NCI-H446 (cell line): ENCODE measurements at regions not wholly inside any gene's neighbourhood (a gene's known extent, or its start where the extent isn't known, plus 50 kb on each side); places are given as distances from the start of the nearest gene placed in this dataset.

Experiments used
- DNase-seq, 2 experiments: peaks; one replicate each; lab custom pipeline; 2025; lab: John Stamatoyannopoulos, UW

DNA sequence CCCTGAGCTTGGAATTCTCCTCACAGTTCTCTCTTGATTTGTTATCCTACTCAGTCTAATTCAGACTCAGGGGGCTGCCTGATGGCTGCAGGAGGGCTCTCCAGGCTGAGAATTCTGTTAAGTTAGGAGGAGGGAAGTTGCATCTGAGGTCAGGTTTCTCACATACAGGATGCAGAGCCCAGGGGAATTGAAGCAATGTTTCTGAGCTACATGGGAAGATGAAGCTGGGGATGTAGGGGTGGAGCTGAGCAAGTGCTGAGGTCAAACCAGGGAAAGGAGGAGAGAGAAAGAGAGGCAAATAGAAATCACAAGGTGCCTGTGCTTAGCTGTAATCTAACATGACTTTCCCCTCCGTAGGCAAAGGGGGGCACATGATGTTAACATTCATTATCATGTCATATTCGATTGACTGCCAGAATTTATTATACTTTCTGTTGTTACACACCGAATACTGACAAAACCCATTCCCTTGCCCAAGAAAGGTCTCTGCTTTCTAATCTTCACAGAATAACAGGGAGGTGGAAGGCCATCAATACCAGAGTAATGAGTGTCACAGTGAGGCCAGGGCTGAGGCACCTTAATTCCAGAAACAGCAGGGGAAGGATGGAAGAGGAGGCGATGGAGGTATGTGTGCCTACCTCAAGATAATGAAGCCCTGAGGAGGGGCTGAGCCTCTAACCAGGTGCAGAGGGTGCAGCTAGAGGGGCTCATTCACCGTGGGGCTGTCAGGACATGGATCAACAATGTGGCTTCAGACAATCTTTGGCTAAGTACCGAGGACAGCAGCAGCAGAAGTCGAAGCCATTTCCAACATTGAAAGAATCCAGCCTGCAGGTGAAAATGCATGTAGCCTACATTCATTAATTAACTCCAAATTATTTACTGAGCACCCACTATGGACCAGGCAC, 205.4 kb upstream of the SNX19 start:
- no peak for DNase-seq

DNA sequence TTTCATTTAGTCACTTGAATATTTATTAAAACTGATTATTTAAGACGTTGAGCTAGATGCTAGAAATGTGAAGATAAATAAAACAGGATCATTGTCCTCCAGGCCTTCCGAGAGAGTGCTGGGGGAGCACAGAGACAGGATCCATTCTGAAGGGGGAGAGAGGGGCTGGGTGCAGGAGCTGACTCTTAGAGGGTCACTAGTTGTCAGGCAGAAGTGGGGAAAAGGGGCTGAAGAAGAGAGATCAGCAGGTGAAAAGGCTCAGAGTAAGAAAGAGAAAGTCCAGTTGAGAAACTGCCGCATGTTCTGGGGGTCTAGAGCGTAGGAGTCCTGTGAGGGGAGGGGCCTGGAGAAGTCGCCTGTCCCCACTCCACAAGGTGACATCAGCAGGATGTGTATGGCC, 206.2 kb upstream of the SNX19 start:
- DNase-seq = no peak

DNA sequence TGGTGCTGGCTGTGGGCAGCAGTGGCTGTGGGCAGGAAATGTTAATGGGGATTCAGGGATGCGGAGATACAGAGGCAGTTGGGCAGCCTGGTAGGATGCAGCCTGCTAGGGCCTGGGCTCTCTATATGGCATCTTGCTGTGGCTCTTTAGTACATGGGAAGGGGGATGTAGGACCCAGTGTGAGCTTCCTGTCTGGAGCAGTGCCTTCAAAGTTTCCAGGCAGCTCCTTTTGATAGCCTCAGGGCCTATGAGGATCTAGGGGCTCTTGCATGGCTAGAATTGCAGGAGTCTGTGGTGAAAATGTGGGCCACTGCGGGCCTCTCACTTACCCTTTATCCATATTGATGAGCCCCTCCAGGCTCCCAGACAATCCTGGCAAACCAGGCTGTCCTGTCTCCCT, 213.2 kb upstream of the SNX19 start:
- no peak for DNase-seq

DNA sequence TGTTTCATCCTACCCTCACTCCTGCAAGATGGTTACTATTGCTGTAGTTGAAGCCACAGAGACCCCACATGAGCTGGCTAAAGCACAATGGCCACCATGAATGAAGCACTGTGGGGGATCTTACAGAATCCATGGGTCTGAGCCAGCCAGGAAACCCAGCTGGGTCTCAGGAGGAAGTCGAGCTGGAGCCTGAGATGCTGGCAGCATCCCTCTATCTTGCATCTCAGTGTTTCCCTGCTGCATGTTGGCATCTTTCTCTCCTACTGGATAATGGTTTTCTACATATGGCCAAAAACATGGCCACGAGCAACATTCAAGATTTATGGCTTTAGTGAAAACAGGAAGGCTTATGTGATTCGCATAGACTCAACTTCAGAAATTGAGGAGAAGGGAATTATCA, 219.3 kb upstream of the SNX19 start:
- no peak for DNase-seq

DNA sequence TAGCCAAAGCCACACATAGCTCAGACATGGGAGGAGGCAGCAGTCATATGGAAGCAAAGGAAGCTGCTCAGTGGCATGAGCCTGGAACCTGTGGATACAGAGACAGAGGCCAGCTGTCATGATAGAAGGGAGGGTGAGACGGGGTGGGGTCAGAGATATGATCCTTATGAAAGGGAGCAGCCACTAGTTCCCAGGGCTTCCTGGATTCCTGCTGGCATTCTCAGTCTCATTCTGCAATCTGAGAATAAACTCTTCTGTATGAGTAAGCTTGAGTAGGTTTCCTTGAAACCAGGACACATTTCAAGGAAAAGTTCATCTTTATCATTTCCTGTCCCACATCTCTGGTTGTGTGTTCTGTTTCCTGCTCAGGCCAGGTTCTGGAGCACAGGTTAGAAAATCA, 220.2 kb upstream of the SNX19 start:
- no peak for DNase-seq

DNA sequence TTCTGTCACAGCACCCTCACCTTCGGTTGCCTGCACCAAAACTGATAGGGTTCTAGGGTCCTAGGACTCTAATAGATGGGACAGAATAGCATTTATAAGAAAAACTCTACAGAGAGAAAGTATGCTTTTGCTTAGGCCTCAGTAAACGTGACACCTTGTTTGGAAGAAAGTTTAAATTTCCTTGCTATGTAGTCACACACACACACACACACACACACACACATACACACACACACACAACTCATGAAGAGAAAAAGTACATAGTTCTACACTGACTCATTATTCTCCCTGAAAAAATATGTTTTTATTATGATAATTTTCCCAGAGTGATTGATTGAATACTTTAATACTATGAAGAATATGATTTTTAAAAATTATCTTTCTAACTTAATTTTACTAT, 220.8 kb upstream of the SNX19 start:
- no peak for DNase-seq

DNA sequence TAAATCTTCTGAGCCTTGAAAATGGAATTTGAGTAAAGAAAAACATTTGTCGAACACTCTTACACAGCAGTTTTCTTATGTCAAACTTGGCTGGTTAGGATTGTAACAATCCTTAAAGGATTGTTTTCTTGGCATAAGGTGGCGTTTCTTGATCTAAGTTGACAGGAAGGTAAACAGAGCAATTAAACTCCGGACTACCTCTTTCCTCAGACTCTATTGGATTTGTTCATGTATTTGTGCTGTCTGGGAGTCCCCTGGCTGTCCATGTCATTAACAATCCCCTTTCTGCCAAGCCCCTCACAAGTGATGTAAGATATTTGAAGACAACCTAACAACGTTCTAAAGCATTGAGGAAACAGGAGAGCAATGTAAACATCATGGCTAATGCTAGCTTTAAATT, 222.5 kb upstream of the SNX19 start:
- no peak for DNase-seq

DNA sequence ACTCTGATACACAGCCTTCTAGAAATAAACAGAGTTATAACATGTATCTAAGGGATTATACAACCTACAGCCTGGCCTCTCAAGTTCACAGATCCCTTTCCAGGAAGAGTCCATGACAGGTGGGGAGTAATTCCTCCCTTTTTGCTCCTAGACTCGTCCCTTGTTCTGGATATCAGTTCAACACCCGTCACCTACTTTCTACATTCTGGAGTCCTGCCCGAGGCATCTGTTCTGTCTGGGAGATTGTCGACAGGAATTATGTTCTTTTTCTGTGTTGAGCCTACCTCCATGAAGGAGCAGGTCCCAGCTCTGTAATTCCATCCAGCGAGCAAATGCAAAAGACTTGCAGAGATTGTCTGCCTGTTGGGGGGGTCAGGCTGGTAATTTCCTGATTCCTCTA, 224.6 kb upstream of the NTM start:
- DNase-seq = no peak

DNA sequence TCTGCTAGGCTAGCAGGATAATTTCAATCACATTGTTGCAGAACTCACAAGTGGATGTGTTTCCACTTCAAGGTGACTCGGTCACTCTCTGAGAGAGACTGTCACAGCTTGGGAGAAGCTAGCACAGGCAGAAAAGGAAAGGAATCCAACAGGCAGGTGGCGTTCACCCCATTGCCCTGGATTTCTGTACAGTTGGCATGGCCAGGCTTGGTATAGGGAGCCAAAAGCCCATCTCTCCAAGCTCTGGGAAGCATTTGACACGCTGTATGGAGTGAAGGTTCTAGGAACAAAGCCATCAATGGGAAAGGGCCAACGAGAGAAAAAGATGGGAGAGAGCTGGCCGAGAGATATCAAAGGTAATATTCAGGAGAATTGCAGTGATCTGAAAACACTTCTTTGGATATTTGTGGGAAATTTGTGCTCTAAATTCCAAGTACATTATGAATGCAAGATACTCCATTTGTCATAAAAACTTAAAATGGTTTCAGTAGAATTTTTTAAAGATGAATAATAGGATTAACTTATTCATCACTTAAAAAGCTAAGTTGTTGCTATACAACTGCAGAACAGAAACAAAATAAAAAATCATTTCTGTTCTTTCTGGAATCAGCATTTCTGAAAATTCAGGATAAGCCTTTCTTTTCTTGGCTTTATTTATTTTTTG, 223.5 kb upstream of the NTM start:
- DNase-seq = no peak

DNA sequence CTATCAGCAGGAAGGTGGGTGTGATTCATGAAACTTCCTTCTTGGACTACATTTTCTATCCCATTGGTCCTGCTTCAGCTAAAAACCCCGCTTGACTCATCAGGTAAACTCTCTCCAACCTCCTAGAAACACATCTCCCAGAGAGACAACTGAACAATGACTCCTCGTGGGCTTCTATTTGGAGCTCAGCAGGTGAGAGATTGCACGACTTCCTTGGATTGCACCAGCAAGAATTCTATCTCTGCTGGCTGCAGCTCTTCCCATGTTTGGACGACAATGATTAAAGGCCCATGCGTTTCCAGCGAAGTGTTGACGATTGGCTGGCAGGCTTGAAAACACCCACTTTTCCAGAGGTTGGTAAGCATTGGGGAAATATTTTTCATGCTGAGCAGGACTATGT, 216.1 kb upstream of the NTM start:
- no peak for DNase-seq

DNA sequence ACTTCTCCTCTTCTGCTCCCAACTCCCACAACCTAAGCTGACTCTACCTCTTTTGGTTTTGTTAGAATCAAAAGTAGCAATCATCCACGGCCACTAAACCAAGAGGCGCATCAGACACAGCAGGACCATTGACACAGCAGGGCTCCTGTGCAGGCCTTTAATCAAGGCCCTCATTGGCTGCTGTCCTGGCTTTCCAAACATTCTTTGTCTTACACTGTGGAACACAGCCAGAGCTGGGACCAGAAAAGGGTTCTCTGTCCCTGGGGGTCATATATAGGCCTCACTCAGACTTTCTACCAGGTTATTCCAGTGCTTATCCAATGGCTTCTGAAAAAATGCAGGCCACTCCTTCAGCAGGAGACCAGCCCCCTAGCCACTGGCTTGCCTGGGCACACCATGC, 212.7 kb upstream of the NTM start:
- DNase-seq = no peak

DNA sequence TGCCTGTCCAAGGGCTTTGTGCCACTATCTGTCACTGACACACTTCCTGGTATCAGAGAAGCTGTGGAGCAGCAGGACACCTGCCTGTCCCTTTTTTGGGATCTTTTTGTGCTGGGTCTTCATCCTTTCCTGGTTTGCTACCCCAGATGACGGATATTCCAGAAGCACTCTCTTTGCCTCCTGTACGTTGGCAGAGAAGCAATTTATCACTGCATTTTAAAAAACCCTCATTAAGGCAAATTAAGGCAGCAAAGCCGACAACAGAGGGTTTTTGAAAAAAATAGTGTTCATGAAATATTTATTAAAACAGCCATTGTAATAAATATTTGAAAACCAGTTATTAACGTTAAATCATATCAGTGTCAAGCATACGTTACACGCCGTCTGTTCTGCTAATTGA, 209.6 kb upstream of the NTM start:
- no peak for DNase-seq

DNA sequence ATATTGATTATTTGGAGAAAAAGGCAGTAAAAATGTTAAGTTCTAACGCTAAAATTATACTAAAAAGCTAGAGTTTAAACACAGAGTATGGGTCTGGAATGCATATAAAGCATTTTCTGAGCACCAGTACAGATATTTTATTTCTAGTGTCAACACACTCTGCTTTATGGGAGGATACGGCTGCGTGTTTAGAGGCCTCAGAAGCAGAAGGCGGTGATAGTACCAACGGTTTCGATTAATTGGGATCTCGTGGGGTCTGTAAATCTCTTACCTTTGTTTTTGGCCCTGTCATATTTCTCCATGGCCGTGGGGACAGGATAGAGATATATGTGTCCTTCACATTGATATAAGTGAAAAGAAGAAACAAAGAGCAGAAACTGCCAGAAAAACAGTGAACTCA, 206.8 kb upstream of the NTM start:
- no peak for DNase-seq

DNA sequence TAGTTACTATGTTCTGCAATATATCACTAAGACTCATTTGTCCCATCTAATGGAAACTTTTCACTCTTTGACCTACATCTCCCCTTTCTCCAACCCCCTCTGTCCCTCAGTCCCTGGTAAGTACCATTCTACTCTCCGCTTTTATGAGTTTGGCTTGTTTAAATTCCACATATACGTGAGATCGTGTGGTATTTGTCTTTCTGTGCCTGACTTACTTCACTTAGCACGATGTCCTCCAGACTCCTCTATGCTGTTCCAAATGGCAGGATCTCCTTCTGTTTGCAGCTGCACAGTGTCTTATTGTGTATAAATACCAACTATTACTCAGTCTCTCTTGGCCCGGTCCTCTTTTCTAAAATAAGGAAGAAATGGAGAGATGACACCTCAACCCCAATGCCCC, 205.4 kb upstream of the NTM start:
- DNase-seq = no peak

DNA sequence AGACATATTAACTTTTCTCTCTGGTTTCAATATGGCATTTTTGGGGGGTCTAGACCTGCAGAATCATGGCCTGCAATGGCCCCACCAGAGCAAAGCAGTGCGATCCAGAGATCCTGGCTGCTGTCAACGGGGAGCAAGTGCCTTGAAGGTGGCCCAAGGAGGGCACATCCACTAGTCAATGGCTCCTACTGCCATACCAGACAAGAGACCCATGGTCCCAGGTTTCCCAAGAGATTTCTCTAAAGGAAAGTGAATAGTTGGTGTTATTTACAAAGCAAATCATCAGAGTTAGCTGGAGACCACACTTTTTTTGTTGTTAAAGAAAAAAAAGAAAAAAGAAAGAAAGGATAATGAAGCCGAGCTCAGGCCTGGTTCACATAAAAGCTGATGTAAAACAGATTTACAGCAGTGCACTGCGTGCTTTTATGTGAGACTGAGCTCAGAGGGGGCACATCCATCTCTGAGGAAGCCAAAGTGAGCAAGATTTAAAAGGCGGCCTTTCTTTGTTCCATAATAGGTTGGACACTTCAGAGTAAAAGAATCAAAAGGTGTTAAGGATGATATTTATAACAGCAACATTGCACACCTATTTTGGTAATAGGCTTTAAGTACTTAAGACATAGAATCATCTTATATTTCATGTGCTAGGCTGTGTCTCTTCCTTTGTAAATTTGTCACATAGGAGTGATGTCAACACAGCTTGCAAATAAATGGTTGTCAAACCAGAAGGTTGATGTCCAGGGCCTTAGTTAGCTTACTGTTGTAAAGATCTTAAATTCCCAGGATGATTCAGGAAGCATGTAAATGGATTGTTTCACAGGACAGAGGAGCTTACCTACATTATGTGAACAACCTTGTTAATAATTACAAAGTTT, 201.3 kb upstream of the NTM start:
- DNase-seq = no peak

DNA sequence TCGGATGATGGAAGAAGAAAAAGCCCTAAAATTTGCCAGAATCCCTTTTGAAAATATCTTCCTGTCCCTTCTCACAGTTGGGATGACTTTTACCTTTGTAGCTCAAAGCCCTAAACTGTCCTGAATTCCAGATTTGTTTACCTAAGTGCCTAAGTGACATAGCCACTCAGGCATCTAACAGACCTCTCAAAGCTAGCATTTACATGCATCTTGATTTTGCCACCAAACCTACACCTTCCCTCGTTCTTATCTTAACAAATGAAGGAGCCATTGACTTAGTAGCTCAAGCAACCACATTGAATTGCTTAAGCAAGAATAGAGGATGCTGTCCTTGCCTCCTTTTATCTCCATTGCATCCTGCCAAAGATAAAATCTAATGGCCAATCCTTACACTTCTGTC, 198.4 kb upstream of the NTM start:
- DNase-seq = no peak

DNA sequence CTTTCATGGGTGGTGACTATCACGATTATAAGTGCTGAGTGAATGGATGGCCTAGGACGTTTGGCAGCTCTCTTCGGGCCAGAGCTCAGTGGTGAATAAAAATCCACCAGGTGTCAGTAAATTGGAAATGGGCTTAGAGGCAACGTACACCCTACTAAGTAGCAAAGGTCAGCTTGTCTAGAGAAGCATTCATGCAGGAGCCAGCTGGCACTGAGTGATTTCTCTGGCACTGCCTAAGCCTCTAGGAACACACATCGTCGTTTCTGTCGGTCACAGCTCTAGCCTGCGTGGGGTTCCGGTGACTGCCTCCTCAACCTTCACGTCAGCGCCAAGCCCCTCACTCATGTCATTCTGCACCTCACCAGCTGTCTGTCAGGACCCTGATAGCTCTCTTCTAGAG, 192.4 kb upstream of the NTM start:
- DNase-seq = no peak

DNA sequence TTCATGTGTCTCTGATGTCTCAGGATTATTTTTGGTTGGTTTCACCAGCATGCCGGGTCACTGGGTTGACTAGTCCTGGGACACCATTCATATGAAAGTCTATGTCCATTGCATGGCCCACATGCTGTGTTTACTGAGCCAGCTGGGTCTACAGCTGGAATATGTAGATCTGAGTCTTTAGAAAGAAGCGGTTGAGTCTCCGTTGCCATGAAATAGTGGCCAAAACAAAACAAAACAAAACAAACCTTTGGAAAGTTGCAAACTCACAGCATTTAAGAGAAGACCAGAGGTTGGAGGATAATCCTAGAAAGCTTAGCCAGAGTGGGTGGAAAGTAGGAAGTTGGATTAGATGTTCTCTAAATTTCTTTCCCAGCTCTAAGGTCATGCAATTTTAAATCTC, 191.8 kb upstream of the NTM start:
- no peak for DNase-seq

DNA sequence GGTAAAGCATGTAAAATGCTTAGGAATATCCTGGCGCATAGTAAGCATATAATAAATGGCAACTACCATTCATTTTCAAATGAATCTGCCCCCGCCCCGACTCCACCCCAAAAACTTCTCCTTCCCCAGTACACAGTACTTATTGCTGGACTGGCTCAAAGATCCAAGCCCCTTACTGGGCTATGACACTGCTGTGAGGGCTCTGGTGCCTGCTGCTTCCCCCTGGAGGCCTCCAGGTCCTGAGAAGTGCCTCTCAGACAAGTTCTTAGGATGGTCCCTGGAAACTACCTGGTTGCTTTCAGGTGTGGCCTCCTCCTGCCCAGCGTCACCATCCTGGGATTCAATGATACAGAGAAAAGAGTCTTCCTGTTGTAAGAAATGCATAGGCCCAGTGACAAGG, 190.6 kb upstream of the NTM start:
- DNase-seq = no peak

DNA sequence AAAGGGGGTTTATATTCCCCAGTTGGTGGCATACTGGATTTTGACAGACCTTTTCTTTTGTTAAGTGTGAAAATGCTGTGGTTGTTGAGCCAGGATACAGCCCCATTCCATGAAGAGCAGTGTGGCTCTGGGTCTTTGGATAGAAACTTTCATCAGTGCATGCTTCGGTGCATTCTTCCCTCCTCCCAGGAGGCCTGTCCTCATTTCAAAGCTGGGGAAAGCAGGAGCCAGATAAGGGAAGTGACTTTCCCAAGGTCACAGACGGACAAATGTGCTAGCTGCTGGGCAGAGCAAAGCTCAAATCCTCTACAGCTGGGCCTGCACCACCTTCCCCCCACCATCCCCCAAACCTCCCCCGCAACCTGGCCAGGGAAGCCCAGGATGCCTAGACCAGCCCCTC, 184.5 kb upstream of the NTM start:
- no peak for DNase-seq

DNA sequence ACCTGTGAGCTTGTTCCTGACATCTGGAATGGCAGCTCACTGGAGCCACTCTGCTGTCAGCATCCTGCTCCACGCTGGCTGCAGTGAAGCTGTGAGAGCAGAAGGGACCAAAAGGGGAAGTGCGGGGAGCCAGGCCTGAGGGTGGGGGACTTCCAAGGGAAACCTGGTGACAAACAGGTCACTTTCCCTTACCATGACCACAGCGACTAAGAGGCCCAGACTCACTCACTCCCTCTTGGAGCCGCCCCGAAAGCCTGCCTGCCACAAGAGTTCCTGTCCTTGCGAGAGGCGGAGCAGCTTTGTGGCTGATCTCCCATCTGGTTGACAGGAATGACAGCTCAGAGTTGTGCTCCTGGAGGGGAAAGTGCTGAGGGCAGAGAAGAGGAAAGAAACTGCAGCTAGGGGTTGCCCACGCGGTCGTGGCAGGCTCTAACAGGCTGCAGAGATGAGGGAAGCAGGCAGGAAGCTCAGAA, 183.8 kb upstream of the NTM start:
- DNase-seq = no peak

DNA sequence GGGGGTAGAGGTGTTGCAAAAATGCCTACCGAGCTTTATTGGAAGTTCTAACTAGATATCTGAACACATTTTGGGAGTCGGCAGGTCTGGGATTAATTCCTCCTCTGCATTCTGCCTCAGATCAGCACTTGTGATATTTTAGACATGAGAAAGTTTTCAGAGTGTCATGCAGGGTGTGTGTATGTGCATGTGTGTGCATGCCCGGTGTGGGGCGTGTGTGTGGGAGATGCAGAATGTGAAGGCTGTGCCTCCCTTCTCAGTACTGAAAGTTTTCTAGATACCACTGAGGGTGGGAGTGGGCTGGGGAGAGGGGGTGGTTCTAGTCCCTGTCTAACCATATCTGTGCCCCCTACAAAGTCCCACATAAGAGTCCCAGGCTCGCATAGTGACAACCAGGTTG, 180.0 kb upstream of the NTM start:
- DNase-seq = no peak

DNA sequence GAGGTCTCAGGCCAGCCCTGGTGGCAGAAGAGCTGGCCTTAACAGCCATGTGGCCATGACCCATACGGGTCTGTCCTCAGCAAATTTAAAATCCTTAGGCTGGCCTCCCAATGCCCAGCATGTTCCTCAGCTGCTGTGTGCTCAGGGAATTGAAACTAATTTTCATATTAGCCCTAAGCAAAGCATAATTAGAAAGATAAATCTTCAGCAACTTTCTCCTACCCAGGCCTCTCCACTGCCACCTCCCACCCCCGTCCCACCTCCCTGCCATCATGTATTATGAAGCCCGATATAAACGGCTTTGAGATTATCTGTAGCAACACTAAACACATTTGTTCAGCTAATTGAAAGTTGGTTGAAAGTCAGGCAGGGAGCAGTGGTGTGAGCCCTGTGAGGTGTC, 178.8 kb upstream of the NTM start:
- no peak for DNase-seq
